ENCODE measurements at regions not wholly inside any gene's neighbourhood (a gene's known extent, or its start where the extent isn't known, plus 50 kb on each side); places are given as distances from the start of the nearest gene placed in this dataset.
"Not testable (repeated sequence)": the region's sequence is repeated elsewhere in the genome, so short reads cannot be mapped to it uniquely, and the experiment has no call there.

- POLR2A ChIA-PET (ENCODE audit: unreplicated experiment), result no interaction called here
- peaks cover 64% of the 10 kb centered on the region for H3K9me3 ChIP-seq (ENCODE audit: insufficient read depth, low read depth)
These were observed 355.6 kb upstream of the NUPR2 start for GRCh38 chr7:56471811-56472210.

GRCh38 chr7:56466607-56467525 lies 350.6 kb upstream of the NUPR2 start:
- H3K9me2 ChIP-seq (ENCODE audit: insufficient read depth); DNase-seq; intact Hi-C loops (cut with micrococcal nuclease; ENCODE audit: unreplicated experiment); H3F3A ChIP-seq (ENCODE audit: insufficient read depth, low read depth); H4K20me1 ChIP-seq (ENCODE audit: insufficient read depth); H3K79me2 ChIP-seq (ENCODE audit: low read depth); POLR2A ChIA-PET (ENCODE audit: unreplicated experiment); H3K27ac ChIP-seq; H3K4me2 ChIP-seq; CTCF ChIA-PET; H3K36me3 ChIP-seq (ENCODE audit: low read depth); H2AFZ ChIP-seq; H3K4me3 ChIP-seq; BruUV-seq (replicated peaks); H3K27me3 ChIP-seq (ENCODE audit: insufficient read depth, low read depth); H3K4me1 ChIP-seq (replicated peaks; ENCODE audit: insufficient read depth): not testable (repeated sequence)
- peaks cover 85% of the 10 kb centered on the region for H3K9me3 ChIP-seq (ENCODE audit: insufficient read depth, low read depth)

More at GRCh38 chr7:56471811-56472210, 355.6 kb upstream of the NUPR2 start:
- BruUV-seq (replicated peaks), result no TSS peak
- intact Hi-C loops (cut with micrococcal nuclease; ENCODE audit: unreplicated experiment), result no loop called here
- TF ChIP-seq CTCF (conservative IDR thresholded peaks at IDR 0.05) (no peak), EZH2 (IDR thresholded peaks at IDR 0.05; ENCODE audit: low read depth) (no peak)
- CTCF ChIA-PET, result no interaction called here
- H3K27me3 ChIP-seq (ENCODE audit: insufficient read depth, low read depth), result no peaks in the 10 kb centered on the region
- H3F3A ChIP-seq (ENCODE audit: insufficient read depth, low read depth), result no peaks in the 10 kb centered on the region
- no peak for DNase-seq
- no peak overlapping the region for H3K4me3 ChIP-seq
- H2AFZ ChIP-seq, result no peak overlapping the region
- no peaks in the 10 kb centered on the region for H3K79me2 ChIP-seq (ENCODE audit: low read depth)
- no peaks in the 10 kb centered on the region for H4K20me1 ChIP-seq (ENCODE audit: insufficient read depth)
- no peaks in the 10 kb centered on the region for H3K9me2 ChIP-seq (ENCODE audit: insufficient read depth)
- no peak overlapping the region for H3K4me2 ChIP-seq
- no peaks in the 10 kb centered on the region for H3K36me3 ChIP-seq (ENCODE audit: low read depth)
- H3K4me1 ChIP-seq (replicated peaks; ENCODE audit: insufficient read depth), result no peaks in the 10 kb centered on the region
- no peak overlapping the region for H3K27ac ChIP-seq

GRCh38 chr7:56449762-56450161 lies 333.5 kb upstream of the NUPR2 start:
- Histone ChIP-seq H3K9me3 (ENCODE audit: insufficient read depth, low read depth) (peaks cover 35% of the 10 kb centered on the region), H3K27ac (no peak overlapping the region), H3K4me2 (no peak overlapping the region), H3K4me1 (replicated peaks; ENCODE audit: insufficient read depth) (no peaks in the 10 kb centered on the region), H3K79me2 (ENCODE audit: low read depth) (no peaks in the 10 kb centered on the region), H3F3A (ENCODE audit: insufficient read depth, low read depth) (no peaks in the 10 kb centered on the region), H4K20me1 (ENCODE audit: insufficient read depth) (no peaks in the 10 kb centered on the region), H3K4me3 (no peak overlapping the region), H3K36me3 (ENCODE audit: low read depth) (no peaks in the 10 kb centered on the region), H2AFZ (no peak overlapping the region), H3K27me3 (ENCODE audit: insufficient read depth, low read depth) (no peaks in the 10 kb centered on the region), H3K9me2 (ENCODE audit: insufficient read depth) (no peaks in the 10 kb centered on the region)
- DNase-seq, result no peak
- ChIA-PET POLR2A (ENCODE audit: unreplicated experiment) (no interaction called here), CTCF (no interaction called here)
- no peak for TF ChIP-seq CTCF (conservative IDR thresholded peaks at IDR 0.05)
- no peak for TF ChIP-seq EZH2 (IDR thresholded peaks at IDR 0.05; ENCODE audit: low read depth)
- intact Hi-C loops (cut with micrococcal nuclease; ENCODE audit: unreplicated experiment), result no loop called here
- no TSS peak for BruUV-seq (replicated peaks)

Data from PC-9 (cell line).